ENCODE measurements at regions not wholly inside any gene's neighbourhood (a gene's known extent, or its start where the extent isn't known, plus 50 kb on each side); places are given as distances from the start of the nearest gene placed in this dataset.
A peak's percentile ranks its signal among the peaks of the same experiment; 100 is the strongest.

- Histone ChIP-seq H3K9ac (ENCODE audit: insufficient read depth in 1 of 2, low read length in 2 of 2) (no peak overlapping the region), H3K27ac (ENCODE audit: low read depth in 1 of 2, low read length in 1 of 2) (no peak overlapping the region), H3K9me3 (ENCODE audit: control insufficient read depth in 4 of 4, insufficient read depth in 3 of 4, low read length in 3 of 4) (no peaks in the 10 kb centered on the region), H3K4me1 (ENCODE audit: control insufficient read depth in 5 of 5, insufficient read depth in 5 of 5, low read length in 5 of 5) (no peaks in the 10 kb centered on the region), H3K4me3 (no peak overlapping the region), H3K36me3 (ENCODE audit: control insufficient read depth in 4 of 4, insufficient read depth in 4 of 4, low read length in 4 of 4) (no peaks in the 10 kb centered on the region), H3K27me3 (ENCODE audit: control insufficient read depth in 3 of 3, insufficient read depth in 3 of 3, low read length in 2 of 3) (no peaks in the 10 kb centered on the region)
- TF ChIP-seq, protein P1, sequence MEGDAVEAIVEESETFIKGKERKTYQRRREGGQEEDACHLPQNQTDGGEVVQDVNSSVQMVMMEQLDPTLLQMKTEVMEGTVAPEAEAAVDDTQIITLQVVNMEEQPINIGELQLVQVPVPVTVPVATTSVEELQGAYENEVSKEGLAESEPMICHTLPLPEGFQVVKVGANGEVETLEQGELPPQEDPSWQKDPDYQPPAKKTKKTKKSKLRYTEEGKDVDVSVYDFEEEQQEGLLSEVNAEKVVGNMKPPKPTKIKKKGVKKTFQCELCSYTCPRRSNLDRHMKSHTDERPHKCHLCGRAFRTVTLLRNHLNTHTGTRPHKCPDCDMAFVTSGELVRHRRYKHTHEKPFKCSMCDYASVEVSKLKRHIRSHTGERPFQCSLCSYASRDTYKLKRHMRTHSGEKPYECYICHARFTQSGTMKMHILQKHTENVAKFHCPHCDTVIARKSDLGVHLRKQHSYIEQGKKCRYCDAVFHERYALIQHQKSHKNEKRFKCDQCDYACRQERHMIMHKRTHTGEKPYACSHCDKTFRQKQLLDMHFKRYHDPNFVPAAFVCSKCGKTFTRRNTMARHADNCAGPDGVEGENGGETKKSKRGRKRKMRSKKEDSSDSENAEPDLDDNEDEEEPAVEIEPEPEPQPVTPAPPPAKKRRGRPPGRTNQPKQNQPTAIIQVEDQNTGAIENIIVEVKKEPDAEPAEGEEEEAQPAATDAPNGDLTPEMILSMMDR (IDR thresholded peaks at IDR 0.05; ENCODE audit: control extremely low read depth, extremely low read depth), result no peak
- DNase-seq (no peak), ATAC-seq (ENCODE audit: insufficient read depth, low FRiP score) (no peak)
- 81 to 84% methylated on average over 5 of the region's 5 CpGs for WGBS, 2 donors
These were observed 102.2 kb upstream of the ZFP42 start for GRCh38 chr4:187893418-187893817.

GRCh38 chr4:187903106-187903505, 92.5 kb upstream of the ZFP42 start:
- Histone ChIP-seq H3K27ac (ENCODE audit: low read depth in 1 of 2, low read length in 1 of 2) (no peak overlapping the region), H3K27me3 (ENCODE audit: control insufficient read depth in 3 of 3, insufficient read depth in 3 of 3, low read length in 2 of 3) (no peaks in the 10 kb centered on the region), H3K4me3 (no peak overlapping the region), H3K9me3 (ENCODE audit: control insufficient read depth in 4 of 4, insufficient read depth in 3 of 4, low read length in 3 of 4) (peaks cover 0 to 4% (median 0%) of the 10 kb centered on the region in 4 donors), H3K36me3 (ENCODE audit: control insufficient read depth in 4 of 4, insufficient read depth in 4 of 4, low read length in 4 of 4) (no peaks in the 10 kb centered on the region), H3K9ac (ENCODE audit: insufficient read depth in 1 of 2, low read length in 2 of 2) (no peak overlapping the region), H3K4me1 (ENCODE audit: control insufficient read depth in 5 of 5, insufficient read depth in 5 of 5, low read length in 5 of 5) (peaks cover 0 to 5% (median 0%) of the 10 kb centered on the region in 5 donors)
- ATAC-seq (ENCODE audit: insufficient read depth, low FRiP score), result no peak
- 89 to 91% methylated on average over 5 of the region's 5 CpGs for WGBS, 2 donors
- TF ChIP-seq, protein P1 (IDR thresholded peaks at IDR 0.05; ENCODE audit: control extremely low read depth, extremely low read depth), result no peak
- no peak for DNase-seq

GRCh38 chr4:187903700-187904099, 91.9 kb upstream of the ZFP42 start:
- TF ChIP-seq, protein P1 (IDR thresholded peaks at IDR 0.05; ENCODE audit: control extremely low read depth, extremely low read depth), result no peak
- no peaks in the 10 kb centered on the region for H3K27me3 ChIP-seq (ENCODE audit: control insufficient read depth in 3 of 3, insufficient read depth in 3 of 3, low read length in 2 of 3)
- no peak overlapping the region for H3K9ac ChIP-seq (ENCODE audit: insufficient read depth in 1 of 2, low read length in 2 of 2)
- peaks cover 0 to 4% (median 0%) of the 10 kb centered on the region in 4 donors for H3K9me3 ChIP-seq (ENCODE audit: control insufficient read depth in 4 of 4, insufficient read depth in 3 of 4, low read length in 3 of 4)
- 24 to 32% methylated on average over 1 of the region's 1 CpG for WGBS, 2 donors
- ATAC-seq (ENCODE audit: insufficient read depth, low FRiP score) (no peak), DNase-seq (no peak)
- H3K4me1 ChIP-seq (ENCODE audit: control insufficient read depth in 5 of 5, insufficient read depth in 5 of 5, low read length in 5 of 5), result peaks cover 0 to 11% (median 0%) of the 10 kb centered on the region in 5 donors
- H3K27ac ChIP-seq (ENCODE audit: low read depth in 1 of 2, low read length in 1 of 2), result no peak overlapping the region
- no peaks in the 10 kb centered on the region for H3K36me3 ChIP-seq (ENCODE audit: control insufficient read depth in 4 of 4, insufficient read depth in 4 of 4, low read length in 4 of 4)
- H3K4me3 ChIP-seq, result no peak overlapping the region

GRCh38 chr4:187908079-187908561, 87.5 kb upstream of the ZFP42 start:
- Histone ChIP-seq H3K27me3 (ENCODE audit: control insufficient read depth in 3 of 3, insufficient read depth in 3 of 3, low read length in 2 of 3) (no peaks in the 10 kb centered on the region), H3K27ac (ENCODE audit: low read depth in 1 of 2, low read length in 1 of 2) (no peak overlapping the region), H3K9me3 (ENCODE audit: control insufficient read depth in 4 of 4, insufficient read depth in 3 of 4, low read length in 3 of 4) (peaks cover 0 to 2% (median 0%) of the 10 kb centered on the region in 4 donors), H3K36me3 (ENCODE audit: control insufficient read depth in 4 of 4, insufficient read depth in 4 of 4, low read length in 4 of 4) (no peaks in the 10 kb centered on the region), H3K4me3 (no peak overlapping the region), H3K4me1 (ENCODE audit: control insufficient read depth in 5 of 5, insufficient read depth in 5 of 5, low read length in 5 of 5) (peaks cover 0 to 11% (median 0%) of the 10 kb centered on the region in 5 donors), H3K9ac (ENCODE audit: insufficient read depth in 1 of 2, low read length in 2 of 2) (no peak overlapping the region)
- peak; percentile 14 to 69 (median 57) for DNase-seq
- 77 to 95% methylated on average over 6 of the region's 6 CpGs for WGBS, 2 donors
- ATAC-seq (ENCODE audit: insufficient read depth, low FRiP score), result no peak
- TF ChIP-seq, protein P1 (IDR thresholded peaks at IDR 0.05; ENCODE audit: control extremely low read depth, extremely low read depth), result no peak
